K562 (cell line): ENCODE measurements at regions not wholly inside any gene's neighbourhood (a gene's known extent, or its start where the extent isn't known, plus 50 kb on each side); places are given as distances from the start of the nearest gene placed in this dataset.

Source experiments
- ATAC-seq: fragments of 200-7000 bp; cut with Tn5 transposase; 3 replicates; pipeline ENCODE4 v1.9.1; 2020; ENCODE audit warnings: moderate library complexity
- BruUV-seq: library from RNA; stranded (reverse); fragments of 400-500 nt; replicated peaks from 2 replicates; lab custom pipeline; 2021; lab: Mats Ljungman, UMichigan
- CTCF ChIA-PET: fragments of 300-600 bp; formaldehyde crosslinking; extraction: SDS; loops from one replicate; lab custom pipeline; 2021; ENCODE audit warnings: low intra/inter-chr PET ratio; lab: Yijun Ruan, JAX
- POLR2A ChIA-PET: fragments of 300-600, 350-650 bp; sonication (Branson Sonifier 250); formaldehyde crosslinking; extraction: SDS; loops from one replicate; lab custom pipeline; 2021; ENCODE audit warnings: antibody characterized with exemption, inconsistent platforms; lab: Yijun Ruan, JAX
- DNase-seq, 4 experiments: peaks; one replicate each; pipeline versions ENCODE4 v3.0.0 to v3.0.0-alpha.2; 2011 to 2018; ENCODE audit warnings: low spot score in 3 of 4, mixed read lengths in 3 of 4; ENCODE audit errors: extremely low read depth in 1 of 4
- FAIRE-seq: peaks from 2 replicates; lab custom pipeline; 2011; peaks lifted over from hg19 to GRCh38; lab: Jason Lieb, UNC
- H2AFZ ChIP-seq: 2 replicates; pipeline ENCODE4 v1.6.0; 2011; ENCODE audit warnings: low read depth, low read length, control low read depth, inconsistent platforms
- H3K27ac ChIP-seq: fragments of 200-600 bp; 3 replicates; pipeline ENCODE4 v1.8.0; 2011; ENCODE audit warnings: low read depth, mild to moderate bottlenecking, control low read depth, inconsistent platforms, low read length, moderate library complexity, mixed read lengths; ENCODE audit errors: extremely low read depth
- H3K27me3 ChIP-seq, 2 experiments: fragments of 300-600 bp in 1 of 2; 2 replicates in 1 of 2; 3 replicates in 1 of 2; pipeline versions ENCODE4 v1.6.0 to v1.8.0; 2011; ENCODE audit warnings: inconsistent platforms in 2 of 2, low read length in 2 of 2, mild to moderate bottlenecking in 1 of 2, mixed read lengths in 1 of 2, moderate library complexity in 1 of 2; ENCODE audit not compliant: control insufficient read depth in 2 of 2, insufficient read depth in 2 of 2
- H3K36me3 ChIP-seq: fragments of 300-600 bp; 3 replicates; pipeline ENCODE4 v1.8.0; 2011; ENCODE audit warnings: mild to moderate bottlenecking, low read length, inconsistent platforms; ENCODE audit not compliant: control insufficient read depth, insufficient read depth
- H3K4me1 ChIP-seq, 2 experiments: fragments of 200-600 bp in 1 of 2; replicated peaks in 1 of 2; 2 replicates in 1 of 2; 3 replicates in 1 of 2; pipeline versions ENCODE4 v1.5.1 to v1.8.0; 2011; ENCODE audit warnings: inconsistent platforms in 2 of 2, low read length in 2 of 2, mild to moderate bottlenecking in 1 of 2, mixed read lengths in 1 of 2, moderate library complexity in 1 of 2; ENCODE audit not compliant: control insufficient read depth in 2 of 2, insufficient read depth in 2 of 2
- H3K4me2 ChIP-seq: 2 replicates; pipeline ENCODE4 v1.6.1; 2011; ENCODE audit warnings: low read length, control low read depth, inconsistent platforms, mixed read lengths; ENCODE audit not compliant: insufficient read depth
- H3K4me3 ChIP-seq: fragments of 200-600 bp; sonication (generic), shearing (Covaris generic); 2 replicates; pipeline ENCODE4 v1.5.1; 2016; ENCODE audit warnings: control low read depth, inconsistent platforms
- H3K79me2 ChIP-seq: fragments of 200-600 bp; 3 replicates; pipeline ENCODE4 v1.8.0; 2011; ENCODE audit warnings: low read length, inconsistent platforms; ENCODE audit not compliant: control insufficient read depth, insufficient read depth
- H3K9ac ChIP-seq, 2 experiments: 2 replicates each; pipeline versions ENCODE4 v1.6.0 to v1.6.1; 2011; ENCODE audit warnings: low read depth in 2 of 2, low read length in 2 of 2, control low read depth in 1 of 2, inconsistent platforms in 1 of 2, mild to moderate bottlenecking in 1 of 2, mixed read lengths in 1 of 2; ENCODE audit not compliant: insufficient read depth in 1 of 2
- H3K9me1 ChIP-seq: one replicate; pipeline ENCODE4 v1.6.0; 2011; ENCODE audit warnings: inconsistent platforms, mild to moderate bottlenecking, low read length, moderate library complexity; ENCODE audit not compliant: control insufficient read depth, insufficient read depth
- H3K9me3 ChIP-seq: replicated peaks from 2 replicates; pipeline ENCODE4 v1.5.1; 2011; ENCODE audit warnings: low read depth, low read length, inconsistent platforms; ENCODE audit not compliant: control insufficient read depth, insufficient read depth
- H4K20me1 ChIP-seq: replicated peaks from 2 replicates; pipeline ENCODE4 v1.6.1; 2011; ENCODE audit warnings: low read length, inconsistent platforms, mixed read lengths; ENCODE audit not compliant: control insufficient read depth, insufficient read depth
- CEBPG ChIP-seq, 3 experiments: fragments of 200-800 bp in 1 of 3; sonication (Bioruptor generic) in 1 of 3; sonication (generic) in 1 of 3; formaldehyde crosslinking in 1 of 3; IDR thresholded peaks in 2 of 3; conservative IDR thresholded peaks in 1 of 3; 2 replicates each; pipeline versions ENCODE4 v1.6.1 to v1.8.0; 2016 to 2022; ENCODE audit warnings: missing compliant biosample characterization in 2 of 3, missing genetic modification characterization in 2 of 3, mild to moderate bottlenecking in 1 of 3, missing genetic modification reagents in 1 of 3
- GTF2B ChIP-seq: IDR thresholded peaks from 2 replicates; pipeline ENCODE4 v1.6.1; 2011; ENCODE audit not compliant: insufficient read length; ENCODE audit errors: extremely low read depth
- HES1 ChIP-seq: fragments of 450-650 bp; IDR thresholded peaks from 2 replicates; pipeline ENCODE4 v1.6.1; 2016; ENCODE audit warnings: low read depth, mild to moderate bottlenecking, moderate library complexity
- SOX6 ChIP-seq: fragments of 450-650 bp; IDR thresholded peaks from 2 replicates; pipeline ENCODE4 v1.6.1; 2014; ENCODE audit warnings: mild to moderate bottlenecking
- ZKSCAN1 ChIP-seq: fragments of 150-350 bp; IDR thresholded peaks from 2 replicates; pipeline ENCODE4 v1.6.1; 2016; ENCODE audit warnings: low read depth, low read length
- WGBS: fragments of 100-300 bp; shearing (Covaris generic); methylation state at CpG from one replicate; pipeline ENCODE4 v1.1.6; 2016; ENCODE audit warnings: low coverage, mixed read lengths; ENCODE audit not compliant: insufficient coverage; ENCODE audit errors: missing lambda C conversion rate; 5-methylcytosine and 5-hydroxymethylcytosine counted together
- in situ Hi-C: fragments of 300-500 bp; cut with MboI; formaldehyde crosslinking; loops from 4 replicates; pipeline ENCODE4 v1.15.0; 2018; ENCODE audit warnings: inconsistent platforms, mixed read lengths
- intact Hi-C: fragments of 100-400 bp; cut with micrococcal nuclease; formaldehyde crosslinking; loops from 2 replicates; pipeline ENCODE4 v1.14.2; 2022

DNA sequence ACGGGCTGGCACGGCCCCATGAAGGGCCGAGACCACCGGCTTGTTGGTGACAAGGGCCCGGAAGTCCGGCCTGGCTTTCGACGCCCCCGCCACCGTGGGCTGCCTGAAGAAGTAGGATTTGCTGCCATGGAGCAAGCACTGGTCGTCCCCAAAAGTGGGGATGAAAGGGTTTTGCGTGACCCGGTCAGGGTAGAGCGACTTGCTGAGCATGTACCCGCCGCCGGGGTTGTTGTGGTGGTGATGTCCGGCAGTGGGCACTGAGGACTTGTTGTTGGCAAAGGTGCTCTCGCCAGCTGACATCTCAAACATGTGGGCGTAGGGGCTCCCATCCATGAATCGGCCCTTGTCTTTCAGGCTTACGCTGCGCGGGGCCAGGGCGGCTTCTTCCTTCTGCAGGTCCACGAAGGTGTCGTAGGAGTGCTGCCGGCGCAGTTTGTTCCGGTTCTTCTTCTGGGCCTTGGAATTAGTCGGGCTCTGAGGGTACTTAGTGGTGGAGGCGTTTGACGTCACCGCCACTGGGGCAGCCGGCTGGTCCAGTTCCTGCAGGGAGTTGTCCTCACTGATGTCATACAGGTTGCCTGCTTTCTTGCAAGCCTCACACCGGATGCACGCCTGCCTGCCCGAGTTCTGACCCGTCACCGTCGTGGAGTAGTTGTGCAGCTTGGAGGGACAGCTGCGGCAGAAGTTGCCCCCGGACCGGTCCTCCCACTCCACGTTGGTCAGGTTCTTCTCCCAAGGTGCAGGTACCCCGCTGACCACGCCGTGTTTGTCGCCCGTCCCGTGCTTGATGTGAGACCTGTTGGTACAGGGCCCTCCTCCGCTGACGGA, 366.6 kb downstream of the EMP1 start:
- FAIRE-seq, result no peak
- H2AFZ ChIP-seq, result no peak overlapping the region
- TF ChIP-seq CEBPG (CRISPR knock-in tag; IDR thresholded peaks at IDR 0.05) (no peak), CEBPG (tag; conservative IDR thresholded peaks at IDR 0.05 in 1 of 2, IDR thresholded peaks at IDR 0.05 in 1 of 2) (no peak)
- TF ChIP-seq, all 486 proteins: peak for 0

GRCh38 chr12:13561923-13562322, 365.4 kb downstream of the EMP1 start:
- in situ Hi-C loops (no loop called here), intact Hi-C loops (no loop called here)
- no peaks in the 10 kb centered on the region for H4K20me1 ChIP-seq
- H2AFZ ChIP-seq, result no peak overlapping the region
- 0% methylated on average over 4 of the region's 4 CpGs for WGBS
- BruUV-seq, result no TSS peak
- POLR2A ChIA-PET, result no interaction called here
- ATAC-seq, result no peak
- no peak overlapping the region for H3K4me3 ChIP-seq
- H3K4me2 ChIP-seq, result no peak overlapping the region
- FAIRE-seq, result no peak
- H3K4me1 ChIP-seq, result no peaks in the 10 kb centered on the region; a peak in 1 of 5 replicates
- TF ChIP-seq SOX6, result no peak
- TF ChIP-seq HES1, result no peak
- TF ChIP-seq GTF2B, result no peak
- no peak for TF ChIP-seq ZKSCAN1
- no peak for DNase-seq
- H3K27me3 ChIP-seq, result peaks cover 8 to 27% of the 10 kb centered on the region in 2 experiments; a peak in 4 of 5 replicates
- H3K36me3 ChIP-seq, result no peaks in the 10 kb centered on the region
- no peak overlapping the region for H3K27ac ChIP-seq
- no peaks in the 10 kb centered on the region for H3K9me3 ChIP-seq
- CTCF ChIA-PET, result interaction anchor here (1.0 kb wide), 1 partner anchor 306 kb away, joined by 3 read pairs; no protein-coding TSS in a partner anchor
- no peak overlapping the region for H3K9ac ChIP-seq
- no peaks in the 10 kb centered on the region for H3K79me2 ChIP-seq
- H3K9me1 ChIP-seq, result no peaks in the 10 kb centered on the region

More for the DNA sequence above, 366.6 kb downstream of the EMP1 start:
- Histone ChIP-seq H3K36me3 (no peaks in the 10 kb centered on the region), H3K9me3 (no peaks in the 10 kb centered on the region), H4K20me1 (no peaks in the 10 kb centered on the region), H3K27me3 (peaks cover 8 to 27% of the 10 kb centered on the region in 2 experiments; a peak in 4 of 5 replicates), H3K4me2 (no peak overlapping the region), H3K9me1 (no peaks in the 10 kb centered on the region), H3K4me1 (no peaks in the 10 kb centered on the region; a peak in 1 of 5 replicates), H3K9ac (no peak overlapping the region), H3K27ac (no peak overlapping the region), H3K4me3 (no peak overlapping the region), H3K79me2 (no peaks in the 10 kb centered on the region)
- ATAC-seq (no peak), DNase-seq (no peak)
- WGBS, result 2% methylated on average over 37 of the region's 53 CpGs
- BruUV-seq, result no TSS peak
- ChIA-PET POLR2A (no interaction called here), CTCF (interaction anchor here (1.0 kb wide), 1 partner anchor 307 kb away, joined by 3 read pairs; no protein-coding TSS in a partner anchor)
- intact Hi-C loops (no loop called here), in situ Hi-C loops (no loop called here)
